Activated T-cell treated with anti-CD3 and anti-CD28 coated beads for 24 hours (primary cell): ENCODE measurements at regions not wholly inside any gene's neighbourhood (a gene's known extent, or its start where the extent isn't known, plus 50 kb on each side); places are given as distances from the start of the nearest gene placed in this dataset.

Experiments
- DNase-seq: peaks from one replicate; pipeline ENCODE4 v3.0.0-alpha.2; 2020; ENCODE audit warnings: low read depth

GRCh38 chr6:170160628-170161611, 130.0 kb downstream of the DLL1 start:
- DNase-seq, result no peak

- DNase-seq, result no peak
These were observed 130.7 kb downstream of the DLL1 start for GRCh38 chr6:170160031-170160627.

- DNase-seq, result no peak
These were observed 131.6 kb downstream of the DLL1 start for GRCh38 chr6:170159022-170159965.

GRCh38 chr6:170158296-170159021, 132.4 kb downstream of the DLL1 start:
- no peak for DNase-seq

GRCh38 chr6:170157567-170158218, 133.2 kb downstream of the DLL1 start:
- no peak for DNase-seq

- no peak for DNase-seq
These were observed 134.2 kb downstream of the DLL1 start for GRCh38 chr6:170156448-170157375.

- DNase-seq, result no peak
These were observed 135.2 kb downstream of the DLL1 start for GRCh38 chr6:170155464-170156196.

- no peak for DNase-seq
These were observed 137.2 kb downstream of the DLL1 start for GRCh38 chr6:170153436-170154319.

- no peak for DNase-seq
These were observed 137.9 kb downstream of the DLL1 start for GRCh38 chr6:170152989-170153388.

- no peak for DNase-seq
These were observed 138.6 kb downstream of the DLL1 start for GRCh38 chr6:170152124-170152926.

- DNase-seq, result no peak
These were observed 139.1 kb downstream of the DLL1 start for GRCh38 chr6:170151804-170152123.

GRCh38 chr6:170151321-170151771, 139.5 kb downstream of the DLL1 start:
- DNase-seq, result no peak

- DNase-seq, result no peak
These were observed 140.3 kb downstream of the DLL1 start for GRCh38 chr6:170150590-170150945.

- DNase-seq, result no peak
These were observed 140.9 kb downstream of the DLL1 start for GRCh38 chr6:170149681-170150589.

- DNase-seq, result no peak
These were observed 142.0 kb downstream of the DLL1 start for GRCh38 chr6:170148709-170149470.
